ENCODE measurements at regions not wholly inside any gene's neighbourhood (a gene's known extent, or its start where the extent isn't known, plus 50 kb on each side); places are given as distances from the start of the nearest gene placed in this dataset.

GRCh38 chr12:131618701-131619100 lies 92.2 kb upstream of the SFSWAP start:
- Histone ChIP-seq H3K4me3 (ENCODE audit: low read depth, low read length, poor library complexity, severe bottlenecking) (no peak overlapping the region), H3K36me3 (ENCODE audit: insufficient read depth, low read length, poor library complexity, severe bottlenecking) (no peaks in the 10 kb centered on the region), H3K27ac (ENCODE audit: low read depth, low read length, poor library complexity, severe bottlenecking) (no peak overlapping the region), H3K4me1 (ENCODE audit: insufficient read depth, low read length, poor library complexity, severe bottlenecking) (no peaks in the 10 kb centered on the region), H3K9me3 (ENCODE audit: low read depth, low read length, poor library complexity, severe bottlenecking) (no peaks in the 10 kb centered on the region), H3K27me3 (replicated peaks; ENCODE audit: insufficient read depth, low read depth, low read length, poor library complexity) (peaks cover 62% of the 10 kb centered on the region)
- BruUV-seq (replicated peaks) = no TSS peak
- POLR2A ChIA-PET (ENCODE audit: low non-redundant PET) = no interaction called here
- DNase-seq (ENCODE audit: low spot score) = no peak
- intact Hi-C loops (cut with micrococcal nuclease; ENCODE audit: unreplicated experiment) = no loop called here
- CTCF ChIA-PET = no interaction called here
- TF ChIP-seq EZH2 (IDR thresholded peaks at IDR 0.05; ENCODE audit: borderline replicate concordance, low read depth, low read length, poor library complexity, severe bottlenecking) = no peak
- no peak for TF ChIP-seq CTCF (conservative IDR thresholded peaks at IDR 0.05; ENCODE audit: low read depth, low read length)

- Histone ChIP-seq H3K27ac (ENCODE audit: low read depth, low read length, poor library complexity, severe bottlenecking) (no peak overlapping the region), H3K27me3 (replicated peaks; ENCODE audit: insufficient read depth, low read depth, low read length, poor library complexity) (peaks cover 57% of the 10 kb centered on the region), H3K9me3 (ENCODE audit: low read depth, low read length, poor library complexity, severe bottlenecking) (no peaks in the 10 kb centered on the region), H3K36me3 (ENCODE audit: insufficient read depth, low read length, poor library complexity, severe bottlenecking) (no peaks in the 10 kb centered on the region), H3K4me1 (ENCODE audit: insufficient read depth, low read length, poor library complexity, severe bottlenecking) (peaks cover 1% of the 10 kb centered on the region), H3K4me3 (ENCODE audit: low read depth, low read length, poor library complexity, severe bottlenecking) (no peak overlapping the region)
- CTCF ChIA-PET = no interaction called here
- POLR2A ChIA-PET (ENCODE audit: low non-redundant PET) = no interaction called here
- no peak for DNase-seq (ENCODE audit: low spot score)
- TF ChIP-seq CTCF (conservative IDR thresholded peaks at IDR 0.05; ENCODE audit: low read depth, low read length) = no peak
- TF ChIP-seq EZH2 (IDR thresholded peaks at IDR 0.05; ENCODE audit: borderline replicate concordance, low read depth, low read length, poor library complexity, severe bottlenecking) = no peak
- intact Hi-C loops (cut with micrococcal nuclease; ENCODE audit: unreplicated experiment) = no loop called here
- BruUV-seq (replicated peaks) = no TSS peak
Measured at GRCh38 chr12:131619106-131619642, 91.7 kb upstream of the SFSWAP start.

DNA sequence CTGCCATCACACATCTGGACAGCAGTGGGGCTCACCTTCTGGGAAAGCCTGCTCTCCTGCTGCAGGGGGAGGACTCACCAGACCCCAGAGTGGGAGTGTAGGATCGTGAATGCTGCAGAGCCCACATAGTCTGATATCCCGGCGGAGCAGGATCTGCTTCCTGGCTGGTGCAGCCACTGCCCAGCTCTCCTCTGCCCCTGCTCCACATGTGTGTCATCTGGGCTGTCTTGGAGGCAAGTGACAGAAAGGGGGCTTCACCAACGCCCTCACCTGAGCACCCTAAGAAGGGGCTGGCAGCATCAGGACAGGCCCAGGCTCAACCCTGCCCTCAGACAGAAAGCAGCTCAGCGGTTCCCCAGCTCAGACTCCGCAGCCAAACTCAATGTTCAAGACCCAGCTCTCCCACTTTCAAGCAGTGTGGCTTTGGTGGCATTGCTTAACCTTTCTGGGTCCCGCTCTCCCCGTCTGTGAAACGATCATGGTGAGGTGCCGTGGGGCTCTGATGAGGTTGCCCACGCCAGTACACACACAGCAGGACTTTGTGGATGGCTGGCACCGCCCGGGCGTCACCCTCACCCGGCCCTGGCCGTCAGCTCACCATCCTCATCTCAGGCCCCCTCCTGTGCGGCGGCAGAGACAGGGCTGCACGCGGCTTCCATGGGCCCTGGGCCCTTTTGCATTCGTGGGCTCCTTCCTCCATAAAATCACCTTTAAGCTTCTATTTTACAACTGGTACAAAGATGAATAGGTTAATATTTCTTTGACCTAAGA lies 91.0 kb upstream of the SFSWAP start:
- Histone ChIP-seq H3K4me1 (ENCODE audit: insufficient read depth, low read length, poor library complexity, severe bottlenecking) (peaks cover 9% of the 10 kb centered on the region), H3K27ac (ENCODE audit: low read depth, low read length, poor library complexity, severe bottlenecking) (no peak overlapping the region), H3K27me3 (replicated peaks; ENCODE audit: insufficient read depth, low read depth, low read length, poor library complexity) (peaks cover 51% of the 10 kb centered on the region), H3K36me3 (ENCODE audit: insufficient read depth, low read length, poor library complexity, severe bottlenecking) (no peaks in the 10 kb centered on the region), H3K9me3 (ENCODE audit: low read depth, low read length, poor library complexity, severe bottlenecking) (no peaks in the 10 kb centered on the region), H3K4me3 (ENCODE audit: low read depth, low read length, poor library complexity, severe bottlenecking) (no peak overlapping the region)
- no TSS peak for BruUV-seq (replicated peaks)
- intact Hi-C loops (cut with micrococcal nuclease; ENCODE audit: unreplicated experiment) = no loop called here
- TF ChIP-seq CTCF (conservative IDR thresholded peaks at IDR 0.05; ENCODE audit: low read depth, low read length) (no peak), EZH2 (IDR thresholded peaks at IDR 0.05; ENCODE audit: borderline replicate concordance, low read depth, low read length, poor library complexity, severe bottlenecking) (no peak)
- ChIA-PET CTCF (no interaction called here), POLR2A (ENCODE audit: low non-redundant PET) (no interaction called here)
- DNase-seq (ENCODE audit: low spot score) = no peak
